ENCODE measurements at regions not wholly inside any gene's neighbourhood (a gene's known extent, or its start where the extent isn't known, plus 50 kb on each side); places are given as distances from the start of the nearest gene placed in this dataset.

GRCh38 chr12:42741091-42741490, 151.5 kb upstream of the PRICKLE1 start:
- Histone ChIP-seq H3K4me2 (ENCODE audit: low read depth, low read length, poor library complexity, severe bottlenecking) (no peak overlapping the region), H3K9me2 (replicated peaks; ENCODE audit: low read depth, low read length) (no peaks in the 10 kb centered on the region), H4K20me1 (ENCODE audit: insufficient read depth, low read length, poor library complexity, severe bottlenecking) (no peaks in the 10 kb centered on the region), H3K4me3 (ENCODE audit: low read length, poor library complexity, severe bottlenecking) (no peak overlapping the region), H3K9ac (ENCODE audit: low read depth, low read length, poor library complexity, severe bottlenecking) (no peak overlapping the region), H2AFZ (ENCODE audit: low read length) (no peak overlapping the region), H3K27me3 (ENCODE audit: insufficient read depth, low read length, poor library complexity, severe bottlenecking) (no peaks in the 10 kb centered on the region), H3K4me1 (ENCODE audit: insufficient read depth, low read length, poor library complexity, severe bottlenecking) (no peaks in the 10 kb centered on the region), H3K9me3 (ENCODE audit: insufficient read depth, low read depth, low read length) (peaks cover 2% of the 10 kb centered on the region; the same call in 1 of the 2 replicates), H3K36me3 (ENCODE audit: insufficient read depth, low read length) (no peaks in the 10 kb centered on the region), H3K79me2 (ENCODE audit: insufficient read depth, low read length) (no peaks in the 10 kb centered on the region), H3F3A (ENCODE audit: low read depth) (no peaks in the 10 kb centered on the region)
- no peak for TF ChIP-seq EZH2phosphoT487 (IDR thresholded peaks at IDR 0.05; ENCODE audit: borderline replicate concordance)
- TF ChIP-seq, protein P1, sequence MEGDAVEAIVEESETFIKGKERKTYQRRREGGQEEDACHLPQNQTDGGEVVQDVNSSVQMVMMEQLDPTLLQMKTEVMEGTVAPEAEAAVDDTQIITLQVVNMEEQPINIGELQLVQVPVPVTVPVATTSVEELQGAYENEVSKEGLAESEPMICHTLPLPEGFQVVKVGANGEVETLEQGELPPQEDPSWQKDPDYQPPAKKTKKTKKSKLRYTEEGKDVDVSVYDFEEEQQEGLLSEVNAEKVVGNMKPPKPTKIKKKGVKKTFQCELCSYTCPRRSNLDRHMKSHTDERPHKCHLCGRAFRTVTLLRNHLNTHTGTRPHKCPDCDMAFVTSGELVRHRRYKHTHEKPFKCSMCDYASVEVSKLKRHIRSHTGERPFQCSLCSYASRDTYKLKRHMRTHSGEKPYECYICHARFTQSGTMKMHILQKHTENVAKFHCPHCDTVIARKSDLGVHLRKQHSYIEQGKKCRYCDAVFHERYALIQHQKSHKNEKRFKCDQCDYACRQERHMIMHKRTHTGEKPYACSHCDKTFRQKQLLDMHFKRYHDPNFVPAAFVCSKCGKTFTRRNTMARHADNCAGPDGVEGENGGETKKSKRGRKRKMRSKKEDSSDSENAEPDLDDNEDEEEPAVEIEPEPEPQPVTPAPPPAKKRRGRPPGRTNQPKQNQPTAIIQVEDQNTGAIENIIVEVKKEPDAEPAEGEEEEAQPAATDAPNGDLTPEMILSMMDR (conservative IDR thresholded peaks at IDR 0.05; ENCODE audit: low read length): no peak

DNA sequence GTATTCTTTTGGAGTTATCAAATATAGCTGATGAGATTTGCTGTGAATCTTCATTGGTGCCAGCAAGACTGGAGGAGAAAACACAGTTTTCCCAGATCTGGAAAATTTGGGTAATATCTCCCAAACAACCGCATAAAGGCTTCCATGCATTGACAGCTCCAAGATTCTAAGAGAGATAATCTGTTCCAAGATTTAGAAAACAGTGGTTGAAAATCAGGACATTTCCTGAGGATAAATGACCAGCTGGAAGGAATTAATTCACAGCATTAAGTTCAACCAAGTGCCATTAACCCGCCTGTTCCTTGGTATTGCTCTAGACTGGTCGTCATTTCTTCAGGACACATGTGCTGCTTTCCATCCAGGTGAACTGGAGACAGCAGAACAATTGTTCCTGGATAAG, 147.9 kb upstream of the PRICKLE1 start:
- Histone ChIP-seq H3K9me3 (ENCODE audit: insufficient read depth, low read depth, low read length) (no peaks in the 10 kb centered on the region), H3K4me1 (ENCODE audit: insufficient read depth, low read length, poor library complexity, severe bottlenecking) (no peaks in the 10 kb centered on the region), H3K4me2 (ENCODE audit: low read depth, low read length, poor library complexity, severe bottlenecking) (no peak overlapping the region), H3F3A (ENCODE audit: low read depth) (no peaks in the 10 kb centered on the region), H3K27me3 (ENCODE audit: insufficient read depth, low read length, poor library complexity, severe bottlenecking) (no peaks in the 10 kb centered on the region), H3K36me3 (ENCODE audit: insufficient read depth, low read length) (no peaks in the 10 kb centered on the region), H3K9me2 (replicated peaks; ENCODE audit: low read depth, low read length) (no peaks in the 10 kb centered on the region), H3K79me2 (ENCODE audit: insufficient read depth, low read length) (no peaks in the 10 kb centered on the region), H2AFZ (ENCODE audit: low read length) (no peak overlapping the region), H3K9ac (ENCODE audit: low read depth, low read length, poor library complexity, severe bottlenecking) (no peak overlapping the region), H3K4me3 (ENCODE audit: low read length, poor library complexity, severe bottlenecking) (no peak overlapping the region), H4K20me1 (ENCODE audit: insufficient read depth, low read length, poor library complexity, severe bottlenecking) (no peaks in the 10 kb centered on the region)
- TF ChIP-seq EZH2phosphoT487 (IDR thresholded peaks at IDR 0.05; ENCODE audit: borderline replicate concordance): no peak
- TF ChIP-seq, protein P1 (conservative IDR thresholded peaks at IDR 0.05; ENCODE audit: low read length): no peak

- H3K9me3 ChIP-seq (ENCODE audit: insufficient read depth, low read depth, low read length): no peaks in the 10 kb centered on the region
- H3K79me2 ChIP-seq (ENCODE audit: insufficient read depth, low read length): no peaks in the 10 kb centered on the region
- H3K4me2 ChIP-seq (ENCODE audit: low read depth, low read length, poor library complexity, severe bottlenecking): no peak overlapping the region
- H3K36me3 ChIP-seq (ENCODE audit: insufficient read depth, low read length): no peaks in the 10 kb centered on the region
- no peak overlapping the region for H3K9ac ChIP-seq (ENCODE audit: low read depth, low read length, poor library complexity, severe bottlenecking)
- no peaks in the 10 kb centered on the region for H4K20me1 ChIP-seq (ENCODE audit: insufficient read depth, low read length, poor library complexity, severe bottlenecking)
- no peak overlapping the region for H3K4me3 ChIP-seq (ENCODE audit: low read length, poor library complexity, severe bottlenecking)
- TF ChIP-seq EZH2phosphoT487 (IDR thresholded peaks at IDR 0.05; ENCODE audit: borderline replicate concordance): no peak
- TF ChIP-seq, protein P1 (conservative IDR thresholded peaks at IDR 0.05; ENCODE audit: low read length): no peak
- no peaks in the 10 kb centered on the region for H3K9me2 ChIP-seq (replicated peaks; ENCODE audit: low read depth, low read length)
- no peaks in the 10 kb centered on the region for H3F3A ChIP-seq (ENCODE audit: low read depth)
- no peaks in the 10 kb centered on the region for H3K27me3 ChIP-seq (ENCODE audit: insufficient read depth, low read length, poor library complexity, severe bottlenecking)
- H3K4me1 ChIP-seq (ENCODE audit: insufficient read depth, low read length, poor library complexity, severe bottlenecking): no peaks in the 10 kb centered on the region
- H2AFZ ChIP-seq (ENCODE audit: low read length): no peak overlapping the region
Observed at GRCh38 chr12:42735861-42736361, 146.4 kb upstream of the PRICKLE1 start.
